ENCODE measurements at regions not wholly inside any gene's neighbourhood (a gene's known extent, or its start where the extent isn't known, plus 50 kb on each side); places are given as distances from the start of the nearest gene placed in this dataset.

GRCh38 chr13:80040196-80040980, 300.5 kb downstream of the SPRY2 start (continued):
- TF ChIP-seq AFF4 (CRISPR knock-in tag; IDR thresholded peaks at IDR 0.05; ENCODE audit: borderline replicate concordance) = no peak

- CTCF ChIA-PET = no interaction called here
- no peak overlapping the region for H3K27ac Mint-ChIP-seq
These were observed 301.9 kb downstream of the SPRY2 start for GRCh38 chr13:80039000-80039399.

More at GRCh38 chr13:80039000-80039399, 301.9 kb downstream of the SPRY2 start:
- TF ChIP-seq ZNF416 (CRISPR knock-in tag; IDR thresholded peaks at IDR 0.05) (no peak), EMX1 (CRISPR knock-in tag; IDR thresholded peaks at IDR 0.05) (no peak), GRHL2 (CRISPR knock-in tag; IDR thresholded peaks at IDR 0.05; ENCODE audit: insufficient replicate concordance, severe bottlenecking) (no peak), TEAD4 (CRISPR knock-in tag; IDR thresholded peaks at IDR 0.05) (no peak), PRDM15 (CRISPR knock-in tag; IDR thresholded peaks at IDR 0.05) (no peak), E2F5 (CRISPR knock-in tag; IDR thresholded peaks at IDR 0.05) (no peak), ZBTB21 (CRISPR knock-in tag; IDR thresholded peaks at IDR 0.05; ENCODE audit: borderline replicate concordance) (no peak), ZNF532 (CRISPR knock-in tag; IDR thresholded peaks at IDR 0.05; ENCODE audit: borderline replicate concordance) (no peak), HMGXB4 (CRISPR knock-in tag; IDR thresholded peaks at IDR 0.05) (no peak), CTCF (IDR thresholded peaks at IDR 0.05) (no peak), HMGA2 (CRISPR knock-in tag; IDR thresholded peaks at IDR 0.05) (no peak), ATF2 (CRISPR knock-in tag; IDR thresholded peaks at IDR 0.05; ENCODE audit: borderline replicate concordance, low read depth) (no peak)
- H3K4me1 Mint-ChIP-seq = peaks cover 10% of the 10 kb centered on the region
- no peaks in the 10 kb centered on the region for H3K27me3 Mint-ChIP-seq (ENCODE audit: low read depth)
- no peak overlapping the region for H3K4me3 Mint-ChIP-seq
- no peak for ATAC-seq
- no peak for DNase-seq (ENCODE audit: low spot score)
- H3K36me3 Mint-ChIP-seq = no peaks in the 10 kb centered on the region
- POLR2A ChIA-PET = interaction anchor here (0.6 kb wide), 1 partner anchor 258 kb away, joined by 3 read pairs; no protein-coding TSS in a partner anchor
- no peaks in the 10 kb centered on the region for H3K9me3 Mint-ChIP-seq
